NCI-H2029 treated with DMSO at 0.1 percent for 48 hours (cell line): ENCODE measurements at regions not wholly inside any gene's neighbourhood (a gene's known extent, or its start where the extent isn't known, plus 50 kb on each side); places are given as distances from the start of the nearest gene placed in this dataset.

Experiments
- DNase-seq: peaks from one replicate; lab custom pipeline; 2025; lab: John Stamatoyannopoulos, UW

- DNase-seq, result no peak
Measured at GRCh38 chr22:22803285-22803853, 84.2 kb upstream of the IGLL5 start.

- DNase-seq, result peak; percentile 9
Measured at GRCh38 chr22:22810018-22810427, 77.6 kb upstream of the IGLL5 start.

GRCh38 chr22:22810471-22810870, 77.1 kb upstream of the IGLL5 start:
- DNase-seq, result no peak

GRCh38 chr22:22811016-22812009, 76.3 kb upstream of the IGLL5 start:
- no peak for DNase-seq

GRCh38 chr22:22812031-22812905, 75.3 kb upstream of the IGLL5 start:
- DNase-seq, result no peak

GRCh38 chr22:22813126-22814075, 74.2 kb upstream of the IGLL5 start:
- DNase-seq, result no peak

- DNase-seq, result no peak
Measured at GRCh38 chr22:22814666-22815396, 72.8 kb upstream of the IGLL5 start.

GRCh38 chr22:22815397-22816170, 72.0 kb upstream of the IGLL5 start:
- DNase-seq, result no peak

- DNase-seq, result no peak
Measured at GRCh38 chr22:22816171-22816514, 71.5 kb upstream of the IGLL5 start.

- DNase-seq, result no peak
Measured at GRCh38 chr22:22816766-22817410, 70.7 kb upstream of the IGLL5 start.

- DNase-seq, result no peak
Measured at GRCh38 chr22:22817468-22818201, 70.0 kb upstream of the IGLL5 start.

GRCh38 chr22:22818202-22818538, 69.4 kb upstream of the IGLL5 start:
- no peak for DNase-seq

- DNase-seq, result no peak
Measured at GRCh38 chr22:22818861-22819855, 68.5 kb upstream of the IGLL5 start.

- no peak for DNase-seq
Measured at GRCh38 chr22:22820076-22820475, 67.5 kb upstream of the IGLL5 start.

- DNase-seq, result no peak
Measured at GRCh38 chr22:22820626-22821025, 67.0 kb upstream of the IGLL5 start.

- DNase-seq, result no peak
Measured at GRCh38 chr22:22821340-22821739, 66.3 kb upstream of the IGLL5 start.

GRCh38 chr22:22822106-22822505, 65.5 kb upstream of the IGLL5 start:
- DNase-seq, result no peak
